Lower leg skin (tissue), 3 donors: ENCODE measurements at regions not wholly inside any gene's neighbourhood (a gene's known extent, or its start where the extent isn't known, plus 50 kb on each side); places are given as distances from the start of the nearest gene placed in this dataset.

Experiments used
- CTCF ChIP-seq, 3 donors: fragments of 450-650 bp; IDR thresholded peaks; one replicate each; pipeline ENCODE4 v1.5.1; 2016; ENCODE audit warnings: antibody characterized with exemption in 3 of 3, mild to moderate bottlenecking in 3 of 3, moderate library complexity in 2 of 3
- POLR2A ChIP-seq, 2 donors: fragments of 450-650 bp; IDR thresholded peaks; one replicate each; pipeline ENCODE4 v1.6.1; 2016 to 2017; ENCODE audit warnings: antibody characterized with exemption in 2 of 2, mild to moderate bottlenecking in 1 of 2, moderate library complexity in 1 of 2

GRCh38 chr7:411677-412312 is 107.9 kb downstream of the PDGFA start:
- TF ChIP-seq CTCF (IDR thresholded peaks at IDR 0.05): no peak
- no peak for TF ChIP-seq POLR2A (IDR thresholded peaks at IDR 0.05)
